NCI-H1417 treated with DMSO at 0.1 percent for 48 hours (cell line): ENCODE measurements at regions not wholly inside any gene's neighbourhood (a gene's known extent, or its start where the extent isn't known, plus 50 kb on each side); places are given as distances from the start of the nearest gene placed in this dataset.

Experiments used
- DNase-seq: peaks from one replicate; lab custom pipeline; 2025; lab: John Stamatoyannopoulos, UW

GRCh38 chr6:122007339-122007738 is 392.1 kb upstream of the HSF2 start:
- DNase-seq = no peak

- no peak for DNase-seq
Measured at GRCh38 chr6:122008101-122008999, 391.1 kb upstream of the HSF2 start.

GRCh38 chr6:122009000-122009350 is 390.5 kb upstream of the HSF2 start:
- DNase-seq = no peak

- no peak for DNase-seq
Measured at GRCh38 chr6:122012578-122012977, 386.9 kb upstream of the HSF2 start.

- no peak for DNase-seq
Measured at GRCh38 chr6:122014961-122015360, 384.5 kb upstream of the HSF2 start.

GRCh38 chr6:122020588-122021264 is 378.7 kb upstream of the HSF2 start:
- no peak for DNase-seq

GRCh38 chr6:122025104-122025503 is 374.3 kb upstream of the HSF2 start:
- no peak for DNase-seq

- no peak for DNase-seq
Measured at GRCh38 chr6:122026582-122027369, 372.7 kb upstream of the HSF2 start.

GRCh38 chr6:122028933-122029522 is 370.4 kb upstream of the HSF2 start:
- no peak for DNase-seq

GRCh38 chr6:122033564-122034181 is 365.8 kb upstream of the HSF2 start:
- peak; percentile 40 for DNase-seq

GRCh38 chr6:122035173-122035572 is 364.3 kb upstream of the HSF2 start:
- no peak for DNase-seq

- DNase-seq = no peak
Measured at GRCh38 chr6:122040261-122040660, 359.2 kb upstream of the HSF2 start.

- no peak for DNase-seq
Measured at GRCh38 chr6:122042380-122042779, 357.1 kb upstream of the HSF2 start.

- no peak for DNase-seq
Measured at GRCh38 chr6:122042960-122043735, 356.3 kb upstream of the HSF2 start.

- no peak for DNase-seq
Measured at GRCh38 chr6:122048570-122048969, 350.9 kb upstream of the HSF2 start.

GRCh38 chr6:122049341-122049740 is 350.1 kb upstream of the HSF2 start:
- DNase-seq = no peak

GRCh38 chr6:122050242-122050755 is 349.2 kb upstream of the HSF2 start:
- no peak for DNase-seq

GRCh38 chr6:122052346-122052900 is 347.0 kb upstream of the HSF2 start:
- DNase-seq = no peak

GRCh38 chr6:122059918-122060317 is 339.5 kb upstream of the HSF2 start:
- no peak for DNase-seq

- no peak for DNase-seq
Measured at GRCh38 chr6:122061855-122062254, 337.6 kb upstream of the HSF2 start.
